Common myeloid progenitor, CD34-positive (primary cell): ENCODE measurements at regions not wholly inside any gene's neighbourhood (a gene's known extent, or its start where the extent isn't known, plus 50 kb on each side); places are given as distances from the start of the nearest gene placed in this dataset.

ENCODE experiments used
- CTCF ChIA-PET: fragments of 350-600 bp; sonication (Branson Sonifier 250); formaldehyde crosslinking; loops from one replicate; lab custom pipeline; 2021; ENCODE audit warnings: antibody characterized with exemption; lab: Charles Lee
- POLR2A ChIA-PET: fragments of 350-600 bp; sonication (Branson Sonifier 250); formaldehyde crosslinking; loops from one replicate; lab custom pipeline; 2021; ENCODE audit warnings: antibody characterized with exemption; lab: Charles Lee
- DNase-seq, 3 donors: peaks; one replicate each; pipeline versions ENCODE4 v3.0.0 to v3.0.0-alpha.2; 2013
- H3K27ac ChIP-seq, 2 experiments: 1 replicate in 1 of 2; 2 replicates in 1 of 2; pipeline ENCODE4 v1.7.0; 2013; ENCODE audit warnings: inconsistent platforms in 2 of 2, low read length in 2 of 2, mild to moderate bottlenecking in 2 of 2, low read depth in 1 of 2, moderate library complexity in 1 of 2; ENCODE audit not compliant: severe bottlenecking in 2 of 2, insufficient read depth in 1 of 2, poor library complexity in 1 of 2
- H3K27me3 ChIP-seq, 5 experiments: replicated peaks in 2 of 5; 1 replicate in 3 of 5; 2 replicates in 2 of 5; pipeline versions ENCODE4 v1.6.1 to v1.7.0; 2013; ENCODE audit warnings: low read length in 4 of 5, mild to moderate bottlenecking in 2 of 5, moderate library complexity in 2 of 5, inconsistent platforms in 1 of 5; ENCODE audit not compliant: insufficient read depth in 5 of 5, control insufficient read depth in 4 of 5
- H3K36me3 ChIP-seq, 4 experiments: 1 replicate in 2 of 4; 2 replicates in 2 of 4; pipeline versions ENCODE4 v1.6.1 to v1.7.0; 2013; ENCODE audit warnings: low read length in 3 of 4, control low read depth in 1 of 4, mild to moderate bottlenecking in 1 of 4; ENCODE audit not compliant: control insufficient read depth in 4 of 4, insufficient read depth in 4 of 4
- H3K4me1 ChIP-seq, 4 experiments: 1 replicate in 3 of 4; 2 replicates in 1 of 4; pipeline versions ENCODE4 v1.6.1 to v1.7.1; 2013; ENCODE audit warnings: low read length in 3 of 4, mild to moderate bottlenecking in 3 of 4, control low read depth in 1 of 4, inconsistent platforms in 1 of 4, moderate library complexity in 1 of 4; ENCODE audit not compliant: control insufficient read depth in 4 of 4, insufficient read depth in 4 of 4; ENCODE audit errors: control extremely low read depth in 1 of 4
- H3K4me3 ChIP-seq, 7 experiments: 1 replicate in 4 of 7; 2 replicates in 3 of 7; pipeline versions ENCODE4 v1.5.1 to v1.7.0; 2013; ENCODE audit warnings: mild to moderate bottlenecking in 7 of 7, low read length in 6 of 7, moderate library complexity in 6 of 7, inconsistent platforms in 2 of 7, low read depth in 2 of 7, control low read depth in 1 of 7; ENCODE audit not compliant: insufficient read depth in 4 of 7, control insufficient read depth in 1 of 7; ENCODE audit errors: extremely low read depth in 1 of 7
- H3K9me3 ChIP-seq, 5 experiments: 1 replicate in 4 of 5; 2 replicates in 1 of 5; pipeline versions ENCODE4 v1.6.1 to v1.7.1; 2013; ENCODE audit warnings: low read length in 4 of 5, mild to moderate bottlenecking in 2 of 5, inconsistent platforms in 1 of 5, low read depth in 1 of 5, moderate library complexity in 1 of 5; ENCODE audit not compliant: control insufficient read depth in 4 of 5, insufficient read depth in 2 of 5; ENCODE audit errors: control extremely low read depth in 1 of 5
- WGBS: methylation state at CpG from one replicate; pipeline ENCODE4 v1.1.5; 2013; ENCODE audit not compliant: insufficient coverage; 5-methylcytosine and 5-hydroxymethylcytosine counted together

GRCh38 chr2:217216316-217216715 lies 356.5 kb upstream of the TNP1 start:
- CTCF ChIA-PET, result interaction anchor here (1.6 kb wide), 2 partner anchors 11 to 50 kb away, joined by 4 to 7 read pairs; no protein-coding TSS in a partner anchor
- Histone ChIP-seq H3K9me3 (no peaks in the 10 kb centered on the region), H3K27me3 (peaks cover 0 to 7% (median 0%) of the 10 kb centered on the region in 5 experiments), H3K4me1 (peaks cover 12 to 35% (median 20%) of the 10 kb centered on the region in 4 experiments), H3K27ac (no peak overlapping the region), H3K36me3 (no peaks in the 10 kb centered on the region), H3K4me3 (no peak overlapping the region)
- WGBS, result 96% methylated on average over 4 of the region's 4 CpGs
- POLR2A ChIA-PET, result no interaction called here
- no peak for DNase-seq

GRCh38 chr2:217215877-217216276 lies 356.0 kb upstream of the TNP1 start:
- no peak overlapping the region for H3K27ac ChIP-seq
- POLR2A ChIA-PET, result no interaction called here
- no peaks in the 10 kb centered on the region for H3K9me3 ChIP-seq
- 97% methylated on average over 5 of the region's 6 CpGs for WGBS
- no peak overlapping the region for H3K4me3 ChIP-seq
- peaks cover 12 to 35% (median 20%) of the 10 kb centered on the region in 4 experiments for H3K4me1 ChIP-seq
- H3K27me3 ChIP-seq, result peaks cover 0 to 7% (median 0%) of the 10 kb centered on the region in 5 experiments
- CTCF ChIA-PET, result interaction anchor here (1.6 kb wide), 2 partner anchors 10 to 50 kb away, joined by 4 to 7 read pairs; no protein-coding TSS in a partner anchor
- no peak for DNase-seq
- no peaks in the 10 kb centered on the region for H3K36me3 ChIP-seq

- CTCF ChIA-PET, result interaction anchor here (1.3 kb wide), 1 partner anchor 43 kb away, joined by 3 read pairs; no protein-coding TSS in a partner anchor
- WGBS, result 100% methylated on average over 1 of the region's 1 CpG
Measured at GRCh38 chr2:217208867-217209266, 349.0 kb upstream of the TNP1 start.

GRCh38 chr2:217207699-217208010 lies 347.8 kb upstream of the TNP1 start:
- Histone ChIP-seq H3K9me3 (peaks cover 0 to 12% (median 0%) of the 10 kb centered on the region in 5 experiments), H3K27ac (no peak overlapping the region), H3K4me1 (no peaks in the 10 kb centered on the region), H3K36me3 (no peaks in the 10 kb centered on the region), H3K27me3 (peaks cover 0 to 4% (median 0%) of the 10 kb centered on the region in 5 experiments), H3K4me3 (no peak overlapping the region)
- no peak for DNase-seq
- WGBS, result 97% methylated on average over 6 of the region's 7 CpGs
- POLR2A ChIA-PET, result no interaction called here
- CTCF ChIA-PET, result interaction anchor here (0.7 to 1.1 kb wide), 2 partner anchors 11 to 65 kb away, joined by 3 read pairs; no protein-coding TSS in a partner anchor

More at GRCh38 chr2:217208867-217209266, 349.0 kb upstream of the TNP1 start:
- H3K36me3 ChIP-seq, result no peaks in the 10 kb centered on the region
- DNase-seq, result no peak
- no peak overlapping the region for H3K4me3 ChIP-seq
- H3K9me3 ChIP-seq, result peaks cover 0 to 3% (median 0%) of the 10 kb centered on the region in 5 experiments
- no peak overlapping the region for H3K27ac ChIP-seq
- no peaks in the 10 kb centered on the region for H3K4me1 ChIP-seq
- POLR2A ChIA-PET, result no interaction called here
- peaks cover 0 to 4% (median 0%) of the 10 kb centered on the region in 5 experiments for H3K27me3 ChIP-seq

- Histone ChIP-seq H3K36me3 (no peaks in the 10 kb centered on the region), H3K9me3 (peaks cover 0 to 12% (median 0%) of the 10 kb centered on the region in 5 experiments), H3K4me1 (no peaks in the 10 kb centered on the region), H3K27ac (no peak overlapping the region), H3K4me3 (no peak overlapping the region), H3K27me3 (peaks cover 0 to 4% (median 0%) of the 10 kb centered on the region in 5 experiments)
- ChIA-PET CTCF (interaction anchor here (0.7 to 1.1 kb wide), 2 partner anchors 11 to 65 kb away, joined by 3 read pairs; no protein-coding TSS in a partner anchor), POLR2A (no interaction called here)
- DNase-seq, result no peak
- 97% methylated on average over 12 of the region's 14 CpGs for WGBS
Measured at GRCh38 chr2:217206907-217207698, 347.2 kb upstream of the TNP1 start.

- ChIA-PET POLR2A (no interaction called here), CTCF (interaction anchor here (1.3 kb wide), 1 partner anchor 10 kb away, joined by 4 read pairs; no protein-coding TSS in a partner anchor)
- no peak for DNase-seq
- Histone ChIP-seq H3K4me1 (no peaks in the 10 kb centered on the region), H3K27ac (no peak overlapping the region), H3K36me3 (no peaks in the 10 kb centered on the region), H3K27me3 (peaks cover 0 to 4% (median 0%) of the 10 kb centered on the region in 5 experiments), H3K9me3 (peaks cover 0 to 12% (median 0%) of the 10 kb centered on the region in 5 experiments), H3K4me3 (no peak overlapping the region)
- 80% methylated on average over 2 of the region's 3 CpGs for WGBS
Measured at GRCh38 chr2:217206016-217206725, 346.3 kb upstream of the TNP1 start.
